KMS-11 (cell line): ENCODE measurements at regions not wholly inside any gene's neighbourhood (a gene's known extent, or its start where the extent isn't known, plus 50 kb on each side); places are given as distances from the start of the nearest gene placed in this dataset.

ENCODE experiments used
- H2AFZ ChIP-seq: fragments of 200-600 bp; sonication (generic); 2 replicates; pipeline ENCODE4 v1.6.1; 2016; ENCODE audit warnings: antibody characterized with exemption, mixed run types, low read depth
- H3K27ac ChIP-seq: fragments of 200-600 bp; sonication (generic); 2 replicates; pipeline ENCODE4 v1.6.1; 2016; ENCODE audit warnings: mild to moderate bottlenecking, mixed run types
- H3K27me3 ChIP-seq: fragments of 200-600 bp; sonication (generic); 2 replicates; pipeline ENCODE4 v1.6.1; 2017; ENCODE audit warnings: mild to moderate bottlenecking, low read depth, mixed run types, moderate library complexity; ENCODE audit not compliant: insufficient read depth
- H3K36me3 ChIP-seq: fragments of 200-600 bp; sonication (generic); 2 replicates; pipeline ENCODE4 v1.6.1; 2017; ENCODE audit warnings: mild to moderate bottlenecking, mixed run types; ENCODE audit not compliant: insufficient read depth
- H3K4me1 ChIP-seq: fragments of 200-600 bp; sonication (generic); 2 replicates; pipeline ENCODE4 v1.6.1; 2016; ENCODE audit warnings: mild to moderate bottlenecking, low read depth, mixed run types; ENCODE audit not compliant: poor library complexity, severe bottlenecking
- H3K4me2 ChIP-seq: fragments of 200-600 bp; sonication (generic); 2 replicates; pipeline ENCODE4 v1.7.0; 2016; ENCODE audit warnings: mild to moderate bottlenecking, mixed run types
- H3K4me3 ChIP-seq: fragments of 200-600 bp; sonication (generic); IDR thresholded peaks from 2 replicates; pipeline ENCODE4 v1.6.1; 2017; ENCODE audit warnings: low read depth, low read length, mixed read lengths; ENCODE audit not compliant: insufficient read depth
- H3K79me2 ChIP-seq: fragments of 200-600 bp; sonication (generic); 2 replicates; pipeline ENCODE4 v1.6.1; 2016; ENCODE audit warnings: low read depth, mixed run types; ENCODE audit not compliant: insufficient read depth
- H3K9ac ChIP-seq: fragments of 200-600 bp; sonication (generic); 2 replicates; pipeline ENCODE4 v1.6.1; 2016; ENCODE audit warnings: mild to moderate bottlenecking, mixed run types
- H4K20me1 ChIP-seq: fragments of 200-600 bp; sonication (generic); 2 replicates; pipeline ENCODE4 v1.6.1; 2016; ENCODE audit warnings: mild to moderate bottlenecking, mixed run types; ENCODE audit not compliant: insufficient read depth
- CTCF ChIP-seq: fragments of 200-600 bp; sonication (generic); conservative IDR thresholded peaks from 2 replicates; pipeline ENCODE4 v1.6.1; 2017; ENCODE audit warnings: low read depth, mild to moderate bottlenecking, antibody characterized with exemption, low read length, moderate library complexity, mixed read lengths

DNA sequence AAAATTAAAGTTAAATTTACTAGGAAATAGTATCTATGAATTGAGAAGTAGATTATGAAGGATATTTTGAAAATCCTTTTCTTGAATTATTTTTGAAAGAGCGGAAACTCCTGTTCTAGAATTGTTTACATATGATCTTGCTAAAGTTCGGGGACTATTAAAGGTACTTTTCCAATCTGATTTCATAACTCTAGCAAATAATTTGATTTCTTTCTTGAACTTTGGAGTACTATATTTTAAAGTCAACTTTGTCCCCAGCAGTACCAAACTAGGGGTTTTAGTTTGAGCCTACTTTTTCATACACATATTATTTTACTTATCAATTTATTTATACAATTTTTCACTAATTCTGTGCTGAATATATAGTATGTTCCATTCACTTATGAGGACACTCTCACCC lies 364.7 kb downstream of the FSIP2 start:
- no peak overlapping the region for H3K4me3 ChIP-seq

DNA sequence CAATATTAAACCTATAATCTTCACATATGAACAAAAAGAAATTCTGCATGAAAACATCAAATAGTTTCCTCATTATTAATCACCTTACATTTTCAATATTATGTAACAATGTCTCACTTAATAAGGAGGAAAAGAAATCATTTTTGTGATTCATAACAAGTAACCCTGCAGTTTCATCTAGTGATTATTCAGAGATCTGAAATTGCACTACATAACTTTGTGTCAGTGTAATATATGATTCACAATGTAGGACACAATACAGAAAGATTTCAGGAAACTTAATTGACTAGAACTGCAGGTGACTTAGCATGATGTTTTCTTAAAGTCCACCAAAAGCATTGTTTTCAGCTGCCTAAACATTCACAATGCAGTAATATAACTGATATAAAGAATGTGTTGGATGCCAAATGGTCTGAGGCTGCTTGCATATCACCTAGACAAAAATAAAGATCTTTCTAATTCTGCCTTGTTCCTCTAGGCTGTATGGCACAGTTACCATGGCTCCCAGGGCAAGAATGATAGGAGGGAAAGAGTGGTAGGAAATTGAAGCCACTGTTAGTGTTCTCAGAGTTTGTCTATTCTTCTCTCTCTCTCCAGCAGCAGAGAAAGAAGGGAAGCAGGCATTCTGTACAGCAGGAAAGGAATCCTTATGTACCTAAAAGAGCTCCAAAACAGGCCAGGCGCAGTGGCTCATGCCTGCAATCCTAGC lies 366.6 kb downstream of the FSIP2 start:
- TF ChIP-seq CTCF = no peak

More for the DNA sequence above, 364.7 kb downstream of the FSIP2 start:
- no peaks in the 10 kb centered on the region for H3K79me2 ChIP-seq
- no peaks in the 10 kb centered on the region for H3K36me3 ChIP-seq
- TF ChIP-seq CTCF = no peak
- H4K20me1 ChIP-seq = no peaks in the 10 kb centered on the region
- H3K4me1 ChIP-seq = no peaks in the 10 kb centered on the region
- H3K4me2 ChIP-seq = no peak overlapping the region
- no peak overlapping the region for H3K27ac ChIP-seq
- H3K9ac ChIP-seq = no peak overlapping the region
- H2AFZ ChIP-seq = no peak overlapping the region
- no peaks in the 10 kb centered on the region for H3K27me3 ChIP-seq

GRCh38 chr2:186108470-186108869 lies 369.9 kb downstream of the FSIP2 start:
- Histone ChIP-seq H3K27ac (no peak overlapping the region), H4K20me1 (no peaks in the 10 kb centered on the region), H3K79me2 (no peaks in the 10 kb centered on the region), H3K9ac (no peak overlapping the region), H3K4me2 (no peak overlapping the region), H3K4me1 (no peaks in the 10 kb centered on the region), H3K27me3 (no peaks in the 10 kb centered on the region), H3K4me3 (no peak overlapping the region), H3K36me3 (no peaks in the 10 kb centered on the region), H2AFZ (no peak overlapping the region)
- TF ChIP-seq CTCF = no peak

More for the DNA sequence above, 366.6 kb downstream of the FSIP2 start:
- Histone ChIP-seq H3K4me3 (no peak overlapping the region), H3K9ac (no peak overlapping the region), H4K20me1 (no peaks in the 10 kb centered on the region), H3K27me3 (no peaks in the 10 kb centered on the region), H3K36me3 (no peaks in the 10 kb centered on the region), H3K4me2 (no peak overlapping the region), H3K4me1 (no peaks in the 10 kb centered on the region), H3K79me2 (no peaks in the 10 kb centered on the region), H2AFZ (no peak overlapping the region), H3K27ac (no peak overlapping the region)

DNA sequence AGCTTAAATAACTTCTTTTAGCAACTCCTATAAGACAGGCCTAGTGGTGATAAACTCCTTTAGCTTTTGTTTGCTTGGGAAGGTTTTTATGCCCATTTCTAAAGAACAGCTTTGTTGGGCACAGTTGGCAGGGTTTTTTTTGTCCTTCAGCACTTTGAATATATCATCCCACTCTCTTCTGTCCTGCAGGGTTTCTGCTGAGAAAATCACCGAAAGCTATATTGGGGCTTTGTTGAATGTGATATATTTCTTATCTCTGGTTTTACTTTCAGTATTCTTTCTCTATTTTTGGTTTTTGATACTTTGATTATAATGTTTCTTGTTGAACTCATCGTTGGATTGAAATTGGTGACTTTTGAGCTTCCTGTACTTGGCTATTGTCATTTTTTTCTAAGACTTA lies 372.8 kb upstream of the ZC3H15 start:
- H3K4me1 ChIP-seq = no peaks in the 10 kb centered on the region
- H3K27me3 ChIP-seq = no peaks in the 10 kb centered on the region
- H3K27ac ChIP-seq = no peak overlapping the region
- no peak overlapping the region for H3K9ac ChIP-seq
- H3K4me3 ChIP-seq = no peak overlapping the region
- H4K20me1 ChIP-seq = no peaks in the 10 kb centered on the region
- H3K36me3 ChIP-seq = no peaks in the 10 kb centered on the region
- TF ChIP-seq CTCF = no peak
- H3K4me2 ChIP-seq = no peak overlapping the region
- no peaks in the 10 kb centered on the region for H3K79me2 ChIP-seq
- no peak overlapping the region for H2AFZ ChIP-seq
